C4-2B (cell line): ENCODE measurements at regions not wholly inside any gene's neighbourhood (a gene's known extent, or its start where the extent isn't known, plus 50 kb on each side); places are given as distances from the start of the nearest gene placed in this dataset.

Experiments used
- H3K27ac ChIP-seq: fragments of 450-650 bp; 2 replicates; pipeline ENCODE4 v1.5.1; 2017
- ZFX ChIP-seq: fragments of 450-650 bp; IDR thresholded peaks from 2 replicates; pipeline ENCODE4 v1.6.1; 2017
- TF ChIP-seq, protein P1 (sequence below): fragments of 450-650 bp; conservative IDR thresholded peaks from 2 replicates; pipeline ENCODE4 v1.5.1; 2017; ENCODE audit warnings: mild to moderate bottlenecking

- H3K27ac ChIP-seq: no peak overlapping the region
- TF ChIP-seq, protein P1, sequence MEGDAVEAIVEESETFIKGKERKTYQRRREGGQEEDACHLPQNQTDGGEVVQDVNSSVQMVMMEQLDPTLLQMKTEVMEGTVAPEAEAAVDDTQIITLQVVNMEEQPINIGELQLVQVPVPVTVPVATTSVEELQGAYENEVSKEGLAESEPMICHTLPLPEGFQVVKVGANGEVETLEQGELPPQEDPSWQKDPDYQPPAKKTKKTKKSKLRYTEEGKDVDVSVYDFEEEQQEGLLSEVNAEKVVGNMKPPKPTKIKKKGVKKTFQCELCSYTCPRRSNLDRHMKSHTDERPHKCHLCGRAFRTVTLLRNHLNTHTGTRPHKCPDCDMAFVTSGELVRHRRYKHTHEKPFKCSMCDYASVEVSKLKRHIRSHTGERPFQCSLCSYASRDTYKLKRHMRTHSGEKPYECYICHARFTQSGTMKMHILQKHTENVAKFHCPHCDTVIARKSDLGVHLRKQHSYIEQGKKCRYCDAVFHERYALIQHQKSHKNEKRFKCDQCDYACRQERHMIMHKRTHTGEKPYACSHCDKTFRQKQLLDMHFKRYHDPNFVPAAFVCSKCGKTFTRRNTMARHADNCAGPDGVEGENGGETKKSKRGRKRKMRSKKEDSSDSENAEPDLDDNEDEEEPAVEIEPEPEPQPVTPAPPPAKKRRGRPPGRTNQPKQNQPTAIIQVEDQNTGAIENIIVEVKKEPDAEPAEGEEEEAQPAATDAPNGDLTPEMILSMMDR: no peak
- no peak for TF ChIP-seq ZFX
These were observed 71.6 kb upstream of the SORBS2 start for GRCh38 chr4:185883591-185883990.

GRCh38 chr4:185885075-185885474, 73.1 kb upstream of the SORBS2 start:
- no peak for TF ChIP-seq ZFX
- TF ChIP-seq, protein P1: no peak
- H3K27ac ChIP-seq: peak overlapping the region; percentile 23; the same call in 1 of the 2 replicates

GRCh38 chr4:185885604-185886003, 73.6 kb upstream of the SORBS2 start:
- TF ChIP-seq ZFX: no peak
- TF ChIP-seq, protein P1: no peak
- H3K27ac ChIP-seq: no peak overlapping the region

- TF ChIP-seq, protein P1: no peak
- no peak for TF ChIP-seq ZFX
- H3K27ac ChIP-seq: no peak overlapping the region
These were observed 75.0 kb upstream of the SORBS2 start for GRCh38 chr4:185886832-185887524.

GRCh38 chr4:185888676-185889075, 76.7 kb upstream of the SORBS2 start:
- no peak overlapping the region for H3K27ac ChIP-seq
- no peak for TF ChIP-seq ZFX
- TF ChIP-seq, protein P1: no peak

DNA sequence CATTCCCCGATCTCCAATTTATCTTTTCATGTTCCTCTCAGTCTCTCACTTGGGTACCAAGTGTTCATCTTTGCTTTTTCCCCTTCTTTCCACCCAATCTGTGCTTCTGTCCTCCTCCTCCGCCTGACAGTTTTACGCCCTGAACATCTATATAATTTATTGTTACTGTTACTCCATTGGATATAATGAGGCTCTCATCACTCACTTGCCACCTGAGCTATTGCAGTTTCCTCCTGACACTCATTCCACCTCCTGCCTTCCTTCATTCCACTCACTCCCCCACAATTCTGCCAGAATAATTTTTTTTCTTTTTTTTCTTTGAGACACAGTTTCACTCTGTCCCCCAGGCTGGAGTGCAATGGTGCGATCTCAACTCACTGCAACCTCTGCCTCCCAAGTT, 77.6 kb upstream of the SORBS2 start:
- no peak overlapping the region for H3K27ac ChIP-seq
- TF ChIP-seq, protein P1: no peak
- no peak for TF ChIP-seq ZFX

DNA sequence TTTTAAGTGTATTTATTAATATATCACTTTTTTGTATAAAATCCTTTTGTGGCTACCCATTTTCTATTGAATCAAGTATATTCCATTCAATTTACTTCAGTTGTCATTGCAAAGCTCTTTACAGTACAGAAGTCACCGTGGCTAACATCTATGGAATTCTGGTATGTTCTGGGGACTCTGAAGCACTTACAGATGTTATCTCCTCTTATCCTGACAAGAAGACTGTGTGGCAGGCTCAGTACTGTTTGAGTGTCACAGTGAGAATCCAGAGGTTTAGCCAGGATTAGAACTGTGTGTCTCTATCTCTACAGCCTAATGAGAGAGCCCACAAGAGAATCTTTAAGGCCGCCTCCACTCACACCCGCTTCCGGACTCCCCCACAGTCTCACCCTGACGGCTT, 78.2 kb upstream of the SORBS2 start:
- no peak overlapping the region for H3K27ac ChIP-seq
- TF ChIP-seq ZFX: no peak
- TF ChIP-seq, protein P1: no peak
